Breast epithelium (tissue), 3 donors: ENCODE measurements at regions not wholly inside any gene's neighbourhood (a gene's known extent, or its start where the extent isn't known, plus 50 kb on each side); places are given as distances from the start of the nearest gene placed in this dataset.

ENCODE experiments used
- CTCF ChIP-seq, 3 donors: fragments of 450-650 bp; IDR thresholded peaks; one replicate each; pipeline ENCODE4 v1.5.1; 2016 to 2017; ENCODE audit warnings: antibody characterized with exemption in 3 of 3, mild to moderate bottlenecking in 3 of 3, moderate library complexity in 3 of 3
- POLR2A ChIP-seq: fragments of 450-650 bp; IDR thresholded peaks from one replicate; pipeline ENCODE4 v1.6.1; 2016; ENCODE audit warnings: antibody characterized with exemption, mild to moderate bottlenecking, moderate library complexity
- POLR2AphosphoS5 ChIP-seq, 3 donors: sonication (generic); formaldehyde crosslinking; IDR thresholded peaks; one replicate each; pipeline ENCODE4 v1.6.1; 2017; ENCODE audit warnings: antibody characterized with exemption in 3 of 3

- TF ChIP-seq CTCF (IDR thresholded peaks at IDR 0.05) (no peak), POLR2A (no peak), POLR2AphosphoS5 (IDR thresholded peaks at IDR 0.05) (no peak)
These were observed 431.1 kb upstream of the HTR2C start for GRCh38 chrX:114152801-114153200.
